HG03039 (cell line): ENCODE measurements at regions not wholly inside any gene's neighbourhood (a gene's known extent, or its start where the extent isn't known, plus 50 kb on each side); places are given as distances from the start of the nearest gene placed in this dataset.
"Not testable (repeated sequence)": the region's sequence is repeated elsewhere in the genome, so short reads cannot be mapped to it uniquely, and the experiment has no call there.

Source experiments
- ATAC-seq: cut with Tn5 transposase; IDR thresholded peaks from one replicate; pipeline ENCODE4 v1.9.1; 2021; ENCODE audit warnings: mild to moderate bottlenecking, moderate library complexity; ENCODE audit not compliant: unreplicated experiment

DNA sequence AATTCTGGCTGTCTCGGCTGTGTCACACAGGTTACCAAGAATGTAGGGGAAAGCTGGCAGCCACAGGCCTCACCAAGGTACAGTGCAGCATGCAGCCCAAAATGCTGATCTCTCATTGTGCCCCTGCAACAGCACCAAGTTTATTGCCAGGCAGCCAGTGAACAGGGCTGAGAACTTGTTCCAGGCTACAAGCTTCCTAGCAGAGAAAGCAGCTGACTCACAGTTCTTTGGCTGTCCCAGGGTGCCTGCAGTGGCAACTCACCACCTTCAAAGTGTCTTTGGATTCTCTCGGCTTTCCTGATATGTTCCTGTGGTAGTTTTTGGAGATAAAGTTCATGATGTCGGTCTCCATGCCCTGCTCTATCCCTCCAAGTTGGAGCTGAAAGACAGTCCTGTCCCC, 719.1 kb upstream of the ANO3 start:
- no peak for ATAC-seq

DNA sequence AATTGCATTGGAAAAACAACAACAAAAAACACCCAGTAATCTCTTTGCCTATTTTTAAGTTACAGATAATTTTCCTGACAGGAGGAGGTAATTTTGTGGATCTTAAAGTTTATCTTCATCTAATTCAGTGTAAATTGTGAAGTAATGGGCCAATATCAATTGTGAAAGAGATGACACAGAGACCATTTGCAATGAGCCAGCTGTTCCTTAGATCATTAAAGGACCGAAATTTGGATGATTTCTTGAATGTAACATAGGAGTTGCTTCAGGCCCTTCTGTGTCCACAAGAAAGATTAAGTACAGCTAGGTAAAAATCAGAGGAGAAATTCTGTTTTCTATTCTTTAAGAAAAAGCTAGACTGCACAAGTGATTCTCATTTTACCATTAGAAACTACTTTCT, 718.5 kb upstream of the ANO3 start:
- no peak for ATAC-seq

DNA sequence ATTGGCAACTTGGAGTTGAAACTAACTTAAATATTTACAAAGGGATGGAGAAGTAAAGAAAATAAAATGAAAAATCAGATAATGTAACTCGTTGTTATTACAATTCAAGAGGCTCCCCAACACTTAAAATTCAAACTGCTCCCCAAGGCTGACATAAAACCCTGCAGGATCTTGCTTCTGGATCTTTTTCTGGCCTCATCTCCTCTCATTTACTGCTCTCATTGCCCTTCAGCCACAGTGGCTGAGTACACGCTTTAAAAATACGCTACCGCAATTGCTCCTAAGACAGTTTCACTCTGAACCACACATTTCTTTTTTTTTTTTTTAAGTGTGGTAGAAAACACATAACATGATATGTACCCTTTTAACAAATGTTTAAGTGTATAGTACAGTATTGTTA, 718.1 kb upstream of the ANO3 start:
- ATAC-seq = no peak

DNA sequence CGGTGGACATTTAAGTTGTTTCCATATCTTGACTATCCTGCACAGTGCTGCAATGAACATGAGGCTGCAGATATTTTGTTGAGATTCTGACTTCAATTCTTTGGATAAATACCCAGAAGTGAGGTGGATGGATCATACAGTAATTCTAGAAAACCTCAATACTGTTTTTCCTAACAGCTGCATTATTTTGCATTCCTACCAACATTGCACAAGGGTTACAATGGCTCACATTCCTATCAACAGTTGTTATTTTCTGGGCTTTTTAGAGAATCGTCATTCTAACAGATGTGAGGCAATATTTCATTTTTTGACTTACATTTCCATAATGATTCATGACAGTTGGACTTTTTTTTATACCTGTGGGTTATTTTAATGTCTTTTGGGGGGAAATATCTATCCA, 716.9 kb upstream of the ANO3 start:
- ATAC-seq = no peak

DNA sequence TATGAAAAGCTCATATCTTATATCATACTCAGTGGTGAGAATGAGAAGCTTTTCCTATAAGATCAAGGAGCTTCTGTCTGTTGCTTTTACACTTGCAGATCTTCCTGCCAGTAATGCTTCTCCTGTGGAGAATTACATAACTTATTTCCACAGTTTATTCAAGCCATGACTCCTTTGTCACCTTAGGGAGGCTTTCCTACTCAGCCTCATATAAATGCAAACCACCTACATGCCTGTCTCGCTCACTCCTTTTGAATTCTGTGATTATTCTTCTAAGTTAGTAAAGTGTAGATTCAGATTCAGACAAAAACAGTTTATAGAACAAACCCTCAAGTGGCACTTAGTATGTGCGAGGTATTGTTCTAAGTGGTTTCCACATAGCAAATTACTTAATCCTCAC, 716.1 kb upstream of the ANO3 start:
- no peak for ATAC-seq

DNA sequence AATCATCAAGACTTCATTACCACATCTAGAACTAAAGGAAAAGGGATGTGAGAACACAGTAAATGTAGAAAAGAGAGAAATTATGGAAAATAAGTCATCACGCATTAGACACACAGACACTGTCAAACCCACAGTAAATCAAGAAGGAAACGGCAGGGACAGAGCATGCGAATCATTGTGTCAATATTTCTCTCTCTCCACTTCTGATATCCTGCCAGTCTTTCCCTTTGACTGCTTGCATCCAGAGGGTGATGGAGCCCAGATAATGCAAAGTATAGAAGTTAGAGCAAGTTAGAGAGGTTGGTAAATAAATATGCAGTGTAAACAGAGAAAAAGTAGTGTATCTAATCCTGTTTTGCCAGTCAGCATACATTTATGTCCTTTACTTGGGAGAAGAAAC, 706.8 kb upstream of the ANO3 start:
- ATAC-seq = no peak

DNA sequence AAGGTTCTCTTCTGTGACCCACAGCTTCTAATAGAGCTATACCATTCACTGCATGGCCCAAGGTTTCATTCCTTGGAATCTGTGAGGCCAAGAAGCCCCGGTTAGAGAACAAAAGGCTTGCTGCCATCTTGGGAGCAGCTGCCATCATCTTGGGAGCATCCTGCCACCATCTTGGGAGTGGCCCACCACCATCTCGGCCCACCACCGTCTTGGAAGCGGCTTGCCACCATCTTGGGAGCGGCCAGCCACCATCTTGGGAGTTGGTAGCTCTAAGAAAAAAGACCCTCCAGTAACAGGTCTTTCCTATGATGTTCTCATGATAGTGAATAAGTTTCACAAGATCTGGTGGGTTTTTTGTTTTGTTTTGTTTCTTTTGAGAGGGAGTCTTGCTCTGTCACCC, 703.9 kb upstream of the ANO3 start:
- no peak for ATAC-seq

DNA sequence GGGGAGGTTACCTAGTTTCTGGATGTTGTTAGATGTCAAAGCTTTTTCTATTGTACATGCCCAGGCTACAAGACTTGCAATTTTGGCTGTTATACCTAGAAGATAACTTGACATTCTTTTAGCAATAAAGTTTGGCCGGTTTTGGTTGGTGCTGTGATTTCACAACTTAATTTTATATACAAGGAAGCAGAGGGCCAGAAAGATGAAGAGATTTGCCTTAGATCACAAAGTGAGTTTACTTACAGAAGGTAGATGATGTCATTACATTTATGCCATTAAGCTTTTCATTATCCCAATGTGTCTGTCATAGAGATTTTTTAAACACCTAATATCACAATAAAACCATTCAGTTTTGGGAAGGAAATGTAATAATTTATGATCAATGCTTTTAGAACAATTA, 698.7 kb upstream of the ANO3 start:
- ATAC-seq = no peak

DNA sequence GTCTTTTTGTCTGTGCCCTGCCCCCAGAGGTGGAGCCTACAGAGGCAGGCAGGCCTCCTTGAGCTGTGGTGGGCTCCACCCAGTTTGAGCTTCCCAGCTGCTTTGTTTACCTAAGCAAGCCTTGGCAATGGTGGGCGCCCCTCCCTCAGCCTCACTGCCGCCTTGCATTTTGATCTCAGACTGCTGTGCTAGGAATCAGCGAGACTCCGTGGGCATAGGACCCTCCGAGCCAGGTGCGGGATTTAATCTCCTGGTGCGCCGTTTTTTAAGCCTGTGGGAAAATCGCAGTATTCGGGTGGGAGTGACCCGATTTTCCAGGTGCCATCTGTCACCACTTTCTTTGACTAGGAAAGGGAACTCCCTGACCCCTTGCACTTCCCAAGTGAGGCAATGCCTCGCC, 682.7 kb upstream of the ANO3 start:
- ATAC-seq = not testable (repeated sequence)

DNA sequence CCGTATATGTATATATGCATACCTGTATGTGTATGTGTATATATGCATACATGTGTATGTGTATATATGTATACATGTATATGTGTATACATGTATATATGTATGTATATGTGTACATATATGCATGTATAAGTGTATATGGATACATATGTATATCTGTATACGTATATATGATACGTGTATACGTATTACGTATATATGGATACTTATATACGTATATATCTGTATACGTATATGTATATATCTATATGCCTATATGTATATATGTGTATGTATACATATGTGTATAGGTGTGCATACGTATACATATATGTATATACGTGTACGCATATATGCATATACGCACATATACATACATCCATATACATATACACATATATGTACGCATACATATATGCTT, 681.6 kb upstream of the ANO3 start:
- ATAC-seq = no peak

DNA sequence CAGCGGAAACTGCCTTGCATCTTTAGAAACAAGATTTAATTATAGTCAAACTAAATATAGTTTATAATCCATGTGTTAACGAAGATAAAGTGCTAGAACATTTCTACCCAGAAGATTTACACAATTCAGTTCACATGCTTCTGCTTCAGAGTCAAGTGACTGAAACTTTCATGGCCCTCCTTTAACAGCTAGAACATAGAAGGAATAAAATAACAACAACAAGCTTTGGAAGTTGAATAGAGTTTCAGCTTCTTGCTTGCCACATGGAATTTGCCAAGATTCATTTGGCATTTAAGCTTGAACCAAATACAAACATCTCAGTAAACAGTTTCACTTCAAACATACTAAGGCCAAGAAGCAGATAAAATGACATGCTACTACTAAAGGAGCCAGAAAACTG, 676.3 kb upstream of the ANO3 start:
- ATAC-seq = no peak

DNA sequence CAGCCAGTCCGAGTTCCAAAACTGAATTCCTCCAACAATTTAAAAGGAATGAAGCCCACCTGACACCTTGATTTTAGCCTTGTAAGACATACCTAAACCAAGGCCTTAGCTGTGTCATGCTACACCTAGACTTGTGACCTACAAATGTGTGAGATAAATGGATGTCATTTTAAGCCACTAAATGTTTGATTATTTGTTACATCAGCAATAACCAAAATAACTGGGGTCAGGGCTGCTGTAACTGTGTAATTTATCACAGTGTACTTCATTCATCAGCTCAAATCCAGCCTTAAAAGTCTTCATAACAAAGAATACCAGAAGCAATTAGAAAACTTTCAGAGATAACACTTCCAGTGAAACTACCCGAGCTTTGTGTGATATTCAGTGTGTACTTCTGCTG, 673.0 kb upstream of the ANO3 start:
- no peak for ATAC-seq

DNA sequence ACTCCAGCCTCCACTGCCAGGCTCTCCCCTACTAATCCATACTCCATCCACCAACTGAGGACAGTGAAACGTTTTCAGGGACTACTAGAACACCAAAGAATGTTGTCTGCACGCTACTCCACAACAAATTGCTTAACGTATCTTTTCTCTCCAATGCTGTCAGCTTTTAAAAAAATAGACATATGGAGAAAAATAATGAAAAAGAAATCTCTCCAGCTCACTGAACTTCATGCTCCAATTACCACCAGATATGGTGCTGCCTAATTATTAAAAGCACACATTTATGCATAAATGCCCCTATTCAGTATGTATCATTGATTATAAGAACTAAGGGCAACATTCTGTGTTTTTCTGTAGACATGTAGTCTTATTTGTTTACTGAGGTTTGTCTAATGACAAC, 672.2 kb upstream of the ANO3 start:
- no peak for ATAC-seq

DNA sequence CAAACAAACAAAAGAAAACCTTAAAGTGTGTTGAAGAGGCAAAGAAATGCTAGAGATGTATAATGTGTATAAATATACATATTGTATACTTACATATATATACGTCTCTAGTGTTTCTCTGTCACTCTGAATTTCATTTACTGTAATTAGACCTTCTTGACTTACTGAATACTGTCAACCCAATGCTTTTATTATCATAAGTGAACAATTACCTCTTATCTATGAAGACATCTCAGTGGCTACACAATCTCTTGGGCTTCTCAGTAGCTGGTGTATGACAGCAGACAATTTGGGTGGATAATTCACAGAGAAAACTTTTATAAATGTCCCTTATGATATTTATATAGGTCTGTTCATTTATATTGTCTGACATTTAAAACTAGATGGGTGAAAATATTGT, 664.1 kb upstream of the ANO3 start:
- ATAC-seq = no peak

DNA sequence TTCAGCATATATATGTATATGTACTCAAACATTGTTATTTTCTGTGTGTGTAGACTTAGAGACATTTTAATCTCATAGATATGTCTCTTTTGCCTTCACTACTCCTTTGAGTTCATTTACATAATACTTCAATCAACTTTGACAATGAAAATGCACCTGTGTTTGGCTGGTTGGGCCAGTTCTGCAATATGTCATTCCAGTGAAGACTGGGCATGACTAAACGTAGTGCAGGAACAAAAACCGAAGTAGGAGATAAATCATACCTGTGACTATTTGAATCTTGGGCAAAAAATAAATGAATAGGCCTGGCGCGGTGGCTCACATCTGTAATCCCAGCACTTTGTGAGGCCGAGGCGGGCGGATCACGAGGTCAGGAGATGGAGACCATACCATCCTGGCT, 640.0 kb upstream of the ANO3 start:
- no peak for ATAC-seq

DNA sequence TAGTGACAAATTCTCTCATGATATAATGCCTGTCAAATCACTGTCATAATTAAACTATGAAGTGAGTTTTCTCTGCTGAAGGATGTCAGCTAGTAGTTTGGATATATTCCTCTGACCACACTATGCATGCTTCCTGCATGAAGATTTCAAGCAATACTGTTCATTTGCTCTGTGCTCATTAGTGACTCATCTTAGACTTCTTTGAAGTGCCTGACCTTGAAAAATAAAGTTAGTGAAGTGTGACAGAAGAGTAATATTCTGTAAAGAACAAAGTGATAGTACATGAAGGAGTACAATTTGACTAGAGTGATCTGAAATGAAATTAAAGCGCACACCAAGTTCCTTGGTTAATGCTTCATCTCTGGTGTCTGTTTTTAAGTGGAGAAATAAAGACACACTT, 629.5 kb upstream of the ANO3 start:
- no peak for ATAC-seq

DNA sequence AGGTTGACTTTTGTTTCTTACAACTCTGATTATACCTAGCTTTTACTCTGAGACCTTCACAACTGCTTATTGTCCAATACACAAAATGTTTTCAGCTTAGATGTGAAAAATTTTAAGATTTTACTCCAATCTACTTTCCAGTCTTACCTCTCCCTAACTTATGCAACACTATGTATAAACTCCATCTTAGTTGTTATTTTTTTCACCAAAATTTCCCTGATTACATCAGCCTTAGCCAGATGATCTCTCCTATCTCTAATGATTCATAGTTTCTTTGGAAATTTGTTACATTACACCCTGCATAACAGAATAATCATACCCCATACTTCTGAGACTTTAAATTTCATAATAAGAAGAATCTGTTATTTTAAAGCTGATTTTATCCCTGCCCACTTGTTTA, 621.0 kb upstream of the ANO3 start:
- ATAC-seq = no peak

DNA sequence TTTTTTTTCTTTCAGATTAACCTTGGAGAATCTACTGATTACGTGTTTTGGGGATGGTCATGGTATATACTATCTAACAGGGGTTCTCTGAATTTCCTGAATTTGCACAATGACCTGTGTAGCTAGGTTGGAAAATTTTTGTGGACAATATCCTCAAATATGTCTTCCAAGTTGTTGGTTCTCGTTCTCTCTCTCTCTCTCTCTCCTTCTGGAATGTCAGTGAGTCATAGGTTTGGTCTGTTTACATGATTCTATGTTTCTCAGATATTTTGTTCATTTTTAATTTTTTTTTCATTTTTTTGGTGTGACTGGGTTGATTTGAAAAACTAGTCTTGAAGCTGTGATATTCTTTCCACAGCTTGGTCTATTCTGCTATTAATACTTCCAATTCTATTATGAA, 604.0 kb upstream of the ANO3 start:
- ATAC-seq = no peak

DNA sequence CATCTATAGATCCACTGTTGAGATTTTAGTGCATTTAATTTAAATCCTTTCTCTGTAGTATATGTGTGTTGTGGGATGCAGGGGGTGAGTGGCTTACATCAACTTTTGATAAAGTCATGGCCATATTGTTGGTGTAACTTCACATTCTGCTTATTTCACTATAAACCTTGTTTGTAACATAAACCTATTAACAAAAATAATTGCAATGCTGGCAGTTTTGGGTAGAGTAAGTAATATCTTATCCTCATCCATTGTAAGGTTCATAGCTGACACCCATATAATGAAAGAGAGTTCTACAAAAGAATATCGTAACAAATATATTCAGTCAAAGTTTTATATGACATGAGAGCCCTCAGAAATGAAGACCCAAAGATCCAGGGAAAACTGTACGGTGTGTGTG, 601.7 kb upstream of the ANO3 start:
- no peak for ATAC-seq

DNA sequence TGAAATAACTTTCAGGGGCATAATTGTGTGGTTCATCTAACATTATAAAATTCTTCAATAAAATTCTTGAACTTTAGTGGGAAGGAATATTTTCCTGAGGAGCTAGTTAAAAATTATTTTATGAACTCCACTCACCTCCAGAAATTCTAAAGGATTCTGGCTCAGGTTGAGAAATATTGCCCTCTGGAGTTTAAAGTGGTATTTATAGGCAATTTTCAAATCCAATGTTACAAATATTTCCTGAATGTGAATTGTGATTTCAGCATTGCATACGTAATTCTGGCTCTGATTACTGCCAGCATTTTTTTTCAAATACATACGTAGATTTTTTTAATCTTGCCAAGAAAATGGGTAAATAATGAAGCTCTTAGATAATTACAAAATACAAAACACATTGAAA, 598.2 kb upstream of the ANO3 start:
- ATAC-seq = no peak

DNA sequence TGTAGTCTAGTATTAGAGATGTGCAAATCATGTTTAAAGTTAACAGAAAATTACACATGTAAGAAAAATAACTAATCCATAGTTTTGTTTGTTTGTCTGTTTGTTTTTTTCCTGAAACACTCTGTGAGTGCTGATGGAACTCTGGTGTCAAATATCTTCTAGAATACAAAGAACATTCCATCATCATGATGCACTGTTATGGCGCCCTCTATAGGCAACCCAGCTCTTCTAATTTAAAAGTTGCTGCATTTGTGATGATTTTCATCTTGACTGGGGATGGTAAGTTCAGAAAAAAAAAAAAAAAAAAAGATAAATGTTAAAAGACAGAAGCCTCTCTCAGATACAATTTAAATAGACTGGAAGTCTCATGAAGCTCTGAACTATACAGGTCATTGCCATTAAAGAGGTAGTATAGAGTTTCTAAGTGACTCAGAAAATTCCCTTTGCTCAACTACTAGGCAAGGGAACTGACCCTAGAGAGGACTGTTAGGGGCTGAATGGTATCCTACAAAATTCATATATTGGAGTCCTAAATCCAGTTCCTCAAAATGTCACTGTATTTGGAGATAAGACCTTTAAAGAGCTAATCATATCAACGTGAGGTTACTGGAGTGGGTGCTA, 597.2 kb upstream of the ANO3 start:
- no peak for ATAC-seq

DNA sequence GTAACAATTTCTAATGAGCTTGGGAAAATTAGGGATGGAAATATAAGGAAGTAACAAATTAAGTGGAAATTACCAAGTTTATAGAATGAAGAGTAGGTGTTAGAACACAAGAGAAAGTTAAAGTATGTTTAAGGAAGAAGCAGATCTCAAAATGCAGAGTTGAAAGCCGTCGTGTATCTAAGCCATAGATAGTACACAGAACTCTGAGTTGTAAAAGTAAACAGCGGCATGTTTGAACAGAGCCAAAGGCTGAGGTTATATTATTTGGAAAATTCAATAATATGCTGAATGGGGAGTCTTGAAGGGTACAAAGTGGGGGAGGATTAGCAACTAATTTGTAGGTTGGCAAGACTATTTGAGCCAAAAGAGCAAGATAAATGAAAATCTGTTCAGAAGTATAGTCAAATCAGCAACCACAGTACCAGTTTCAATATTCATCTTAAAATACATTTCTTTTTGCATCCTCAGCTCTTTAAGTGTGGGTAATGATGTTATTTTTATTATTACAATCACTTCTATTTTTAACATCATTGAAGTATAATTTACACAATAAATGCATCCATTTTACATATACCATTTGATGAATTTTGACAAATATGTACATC, 594.8 kb upstream of the ANO3 start:
- no peak for ATAC-seq

DNA sequence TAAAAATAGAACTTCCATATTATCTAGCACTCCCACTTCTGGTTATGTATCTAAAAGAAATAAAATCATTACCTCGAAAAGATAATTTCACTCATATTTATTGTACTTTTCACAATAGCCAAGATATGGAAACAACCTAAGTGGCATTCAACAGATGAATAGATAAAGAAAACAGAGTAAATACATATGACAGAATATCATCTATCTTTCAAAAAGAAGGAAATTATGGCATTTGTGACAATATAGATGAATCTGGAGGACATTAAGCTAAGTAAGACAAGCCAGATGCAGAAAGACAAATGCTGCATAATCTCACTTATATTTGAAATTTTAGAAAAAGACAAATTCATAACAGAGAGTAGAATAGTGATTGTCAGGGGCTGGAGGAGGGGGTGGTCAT, 590.0 kb upstream of the ANO3 start:
- no peak for ATAC-seq
